NCI-H1436 (cell line): ENCODE measurements at regions not wholly inside any gene's neighbourhood (a gene's known extent, or its start where the extent isn't known, plus 50 kb on each side); places are given as distances from the start of the nearest gene placed in this dataset.
"Not testable (repeated sequence)": the region's sequence is repeated elsewhere in the genome, so short reads cannot be mapped to it uniquely, and the experiment has no call there.

Source experiments
- DNase-seq: peaks from one replicate; lab custom pipeline; 2025; lab: John Stamatoyannopoulos, UW

- DNase-seq, result no peak
Measured at GRCh38 chr2:198293281-198293680, 488.9 kb downstream of the PLCL1 start.

GRCh38 chr2:198289811-198290210 is 485.4 kb downstream of the PLCL1 start:
- no peak for DNase-seq

DNA sequence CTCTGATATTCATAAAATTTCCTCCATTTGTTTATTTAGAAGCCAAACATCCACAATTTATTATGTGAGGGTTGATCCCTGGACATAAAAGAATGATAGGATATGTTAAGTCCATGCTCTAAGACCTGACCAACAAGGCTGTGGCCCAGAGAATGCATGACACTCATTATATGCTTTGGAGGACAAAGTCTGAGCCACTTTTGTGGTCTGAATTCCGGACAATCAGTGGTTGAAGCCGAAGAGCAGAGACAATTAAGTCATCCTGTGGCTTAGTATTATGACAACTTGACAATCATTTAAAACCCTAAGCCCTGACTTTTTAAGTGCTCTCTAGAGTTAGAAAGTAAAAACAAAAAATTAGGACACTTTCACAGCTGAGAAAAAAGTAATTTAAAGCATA is 483.3 kb downstream of the PLCL1 start:
- no peak for DNase-seq

GRCh38 chr2:198285216-198285615 is 480.8 kb downstream of the PLCL1 start:
- no peak for DNase-seq

DNA sequence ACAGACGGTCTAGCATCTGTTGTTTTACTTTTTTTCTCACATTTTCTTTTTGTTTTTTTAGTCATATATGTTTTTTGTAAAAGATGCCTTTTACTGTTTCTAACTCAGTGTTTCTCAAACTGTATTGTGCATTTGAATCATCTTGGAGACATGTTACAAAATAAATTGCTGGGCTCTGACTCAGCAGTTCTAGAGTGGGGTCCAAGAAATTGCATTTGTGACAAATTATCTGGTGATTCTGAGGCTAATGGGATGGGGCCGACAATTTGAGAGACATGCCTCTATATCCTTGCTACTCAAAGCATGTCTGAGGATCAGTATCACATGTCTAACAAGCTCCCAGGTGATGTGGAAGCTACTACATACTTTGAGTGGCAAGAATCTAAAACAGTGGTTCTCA is 478.8 kb downstream of the PLCL1 start:
- DNase-seq, result no peak

DNA sequence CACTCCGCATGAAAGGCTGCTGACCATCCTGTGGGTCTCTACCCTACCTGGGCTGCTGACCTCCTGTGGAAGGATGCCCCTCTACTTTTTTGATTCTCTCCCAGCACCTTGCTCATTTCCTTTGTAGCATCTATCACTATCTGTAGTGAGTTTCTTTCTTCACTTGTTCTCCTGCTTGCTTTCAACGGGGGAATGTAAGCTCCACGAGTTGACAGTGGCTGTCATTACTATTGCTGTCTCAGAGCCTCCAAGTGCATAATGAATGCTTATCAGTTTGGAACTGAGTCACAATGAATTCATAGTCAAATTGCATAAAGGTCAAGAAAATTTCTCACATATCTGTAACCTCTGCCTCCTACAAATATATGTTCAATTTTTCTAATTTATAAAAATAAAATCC is 477.7 kb downstream of the PLCL1 start:
- no peak for DNase-seq

DNA sequence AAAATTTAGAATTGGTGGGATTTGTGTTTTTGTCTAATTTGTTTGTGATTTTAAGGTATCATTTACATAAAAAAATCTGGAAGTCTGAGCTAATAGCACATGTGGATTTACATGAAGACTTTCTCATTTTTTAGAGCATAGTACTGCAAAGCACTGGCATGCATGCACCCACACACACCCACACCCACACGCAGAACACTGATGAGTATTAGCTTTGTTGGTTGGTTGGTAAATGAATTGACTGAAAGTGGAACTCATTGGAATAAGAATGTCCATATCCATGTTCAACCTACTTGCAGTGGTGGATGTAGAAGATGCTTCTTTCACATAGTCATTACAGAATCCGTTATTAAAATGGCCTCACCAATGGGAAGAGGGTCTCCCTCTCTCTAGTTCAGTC is 475.8 kb downstream of the PLCL1 start:
- DNase-seq, result no peak

DNA sequence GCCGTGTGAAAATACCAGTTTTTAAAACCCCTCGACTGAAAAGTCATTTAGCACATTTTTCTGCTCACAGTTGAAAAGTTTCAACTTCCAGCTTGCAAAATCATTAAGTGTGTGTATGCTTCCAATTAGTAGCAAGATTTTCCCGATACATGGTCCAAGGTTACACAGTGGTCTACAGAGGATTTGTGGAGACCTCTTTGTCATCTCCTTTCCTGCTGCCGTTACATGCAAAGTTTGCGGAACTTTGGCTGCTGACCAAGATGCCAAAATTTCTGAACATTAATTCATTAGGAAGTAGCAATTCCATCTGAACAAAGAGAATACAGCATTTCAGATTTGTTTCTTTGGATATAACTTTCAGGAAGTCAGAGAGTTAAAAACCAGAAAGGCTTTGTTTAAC is 474.6 kb downstream of the PLCL1 start:
- no peak for DNase-seq

DNA sequence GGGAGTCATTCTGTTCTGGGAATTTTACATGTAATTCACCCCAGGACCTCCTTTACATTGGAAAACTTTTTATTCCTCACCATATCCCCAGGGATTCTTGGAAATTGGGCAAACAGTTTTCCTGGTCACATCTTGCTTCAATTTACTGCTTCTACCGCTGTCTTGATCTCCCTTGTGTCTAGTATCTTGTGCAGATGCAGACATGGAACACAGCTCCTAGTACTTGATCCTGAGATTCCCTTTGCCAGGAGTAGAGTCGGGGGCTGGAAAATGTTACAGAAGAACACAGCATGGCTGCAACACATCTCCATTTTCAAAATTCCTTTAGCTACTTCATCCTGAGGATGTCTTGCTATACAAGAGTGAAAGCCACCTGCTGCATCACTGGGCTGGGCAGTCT is 472.8 kb downstream of the PLCL1 start:
- DNase-seq, result no peak

DNA sequence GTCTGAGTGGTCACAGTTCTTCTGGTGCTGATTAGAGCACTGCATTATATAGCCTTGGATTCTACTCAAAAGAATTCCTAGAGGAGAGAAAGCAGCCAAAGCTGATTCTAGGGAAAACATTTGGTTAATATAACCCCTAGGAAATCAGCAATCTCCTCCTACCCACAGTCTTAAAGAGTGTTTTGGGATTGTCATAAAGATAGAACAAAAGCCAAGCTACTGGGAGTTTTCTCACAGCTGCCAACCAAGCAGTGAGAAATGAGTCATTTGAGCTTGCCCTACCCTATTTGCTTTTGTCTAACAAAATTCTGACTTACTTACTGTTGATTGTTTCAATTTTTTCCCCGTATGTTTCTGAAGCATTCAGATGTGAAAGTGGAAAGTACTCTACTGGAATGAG is 469.3 kb downstream of the PLCL1 start:
- no peak for DNase-seq

- not testable (repeated sequence) for DNase-seq
Measured at GRCh38 chr2:198270157-198270556, 465.8 kb downstream of the PLCL1 start.

DNA sequence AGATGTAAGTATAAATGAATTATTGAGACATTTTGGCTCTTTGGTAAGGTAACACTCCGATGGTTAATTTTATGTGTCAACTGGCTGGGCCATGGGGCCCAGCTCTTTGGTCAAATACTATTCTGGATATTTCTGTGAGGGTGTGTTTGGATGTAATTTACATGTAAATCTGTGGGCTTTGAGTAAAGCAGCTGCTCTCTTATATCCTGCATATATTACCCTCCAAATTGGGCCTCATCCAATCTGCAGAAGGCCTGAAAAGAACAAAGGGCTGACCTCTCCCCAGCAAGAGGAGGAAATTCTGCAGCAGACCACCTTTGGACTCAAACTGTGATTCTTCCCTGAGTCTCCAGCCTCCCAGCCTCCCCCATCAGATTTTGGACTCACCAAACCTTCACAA is 464.1 kb downstream of the PLCL1 start:
- no peak for DNase-seq

- DNase-seq, result no peak
Measured at GRCh38 chr2:198259496-198259895, 455.1 kb downstream of the PLCL1 start.

DNA sequence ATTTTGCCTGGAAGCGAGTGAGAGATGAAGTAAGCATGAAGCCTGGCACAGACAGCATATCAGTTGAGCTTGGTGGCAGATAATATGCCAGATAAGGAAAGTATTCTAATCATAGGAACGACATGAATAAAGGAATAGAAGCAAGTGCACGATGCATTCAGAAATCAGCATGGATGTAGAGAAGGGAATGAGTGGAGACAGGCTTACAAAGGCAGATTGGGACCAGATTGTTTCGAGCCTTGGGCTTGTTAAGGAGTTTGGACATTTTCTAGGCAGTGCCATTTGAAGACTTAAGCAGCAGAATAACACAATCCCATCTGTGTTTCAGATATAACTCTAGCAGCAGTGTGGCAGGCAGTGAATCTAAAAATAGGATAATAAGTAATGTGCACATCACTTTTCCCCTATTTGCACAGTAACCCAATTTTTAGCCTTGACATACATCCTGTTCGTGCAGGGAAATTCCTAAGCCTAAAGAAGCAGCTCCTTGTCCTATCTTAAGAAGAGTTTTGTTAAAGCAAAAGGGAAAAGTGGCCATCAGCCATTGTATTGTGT is 450.2 kb downstream of the PLCL1 start:
- DNase-seq, result no peak

DNA sequence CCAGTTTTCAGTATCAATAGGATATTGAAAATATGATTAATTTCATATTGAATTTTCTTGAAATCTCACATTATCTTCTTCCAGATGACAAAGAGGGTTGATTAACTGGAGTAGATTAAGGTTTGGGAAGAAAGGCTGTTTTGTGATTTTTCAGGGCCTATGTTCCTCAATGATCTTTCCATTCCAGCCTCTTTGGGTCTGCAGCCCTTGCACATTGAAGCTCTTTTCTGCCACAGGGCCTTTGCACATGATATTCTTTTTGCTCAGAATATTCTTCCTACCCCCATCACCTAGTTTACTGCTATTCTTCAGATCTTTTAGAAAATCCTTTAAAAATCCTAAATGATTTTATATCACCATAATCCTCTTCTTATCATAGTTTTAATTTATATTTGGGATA is 449.6 kb downstream of the PLCL1 start:
- no peak for DNase-seq

DNA sequence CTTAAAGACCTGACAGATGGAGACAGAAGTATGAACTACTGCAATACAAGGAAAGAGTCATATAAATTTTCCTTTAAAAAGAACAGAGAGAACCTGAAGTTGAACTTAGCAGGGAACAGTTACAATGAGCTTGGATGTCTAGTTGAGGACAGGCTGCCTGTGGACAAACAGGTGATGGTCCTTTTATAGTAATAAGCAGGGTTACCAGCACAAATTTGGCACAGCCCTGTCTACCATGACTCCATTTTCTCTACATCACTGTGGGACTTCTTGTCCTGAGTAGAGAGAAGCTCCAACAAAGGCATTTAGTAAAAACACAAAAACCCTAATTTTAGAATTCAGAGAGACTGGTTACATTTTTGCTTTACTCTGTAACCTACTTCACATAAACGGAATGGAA is 448.1 kb downstream of the PLCL1 start:
- DNase-seq, result no peak

DNA sequence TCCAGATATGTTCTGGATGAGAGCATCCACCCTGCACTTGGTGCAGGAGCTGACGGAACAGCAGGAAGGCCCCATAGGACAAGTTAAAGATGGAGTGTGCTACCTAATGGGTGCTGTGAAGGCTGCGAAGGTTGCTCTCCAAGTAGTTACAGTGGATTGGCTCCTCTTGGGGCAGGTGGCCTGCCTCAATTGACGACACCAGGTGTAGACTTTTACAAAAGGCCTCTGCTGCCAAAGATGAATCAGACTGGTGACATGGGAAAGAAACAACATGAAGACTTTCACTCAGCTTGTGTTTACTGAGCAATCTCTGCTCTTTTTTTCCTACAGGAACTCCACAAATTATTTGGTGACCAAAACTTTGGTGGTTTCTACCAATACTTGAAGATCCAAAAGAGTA is 437.7 kb downstream of the PLCL1 start:
- no peak for DNase-seq

DNA sequence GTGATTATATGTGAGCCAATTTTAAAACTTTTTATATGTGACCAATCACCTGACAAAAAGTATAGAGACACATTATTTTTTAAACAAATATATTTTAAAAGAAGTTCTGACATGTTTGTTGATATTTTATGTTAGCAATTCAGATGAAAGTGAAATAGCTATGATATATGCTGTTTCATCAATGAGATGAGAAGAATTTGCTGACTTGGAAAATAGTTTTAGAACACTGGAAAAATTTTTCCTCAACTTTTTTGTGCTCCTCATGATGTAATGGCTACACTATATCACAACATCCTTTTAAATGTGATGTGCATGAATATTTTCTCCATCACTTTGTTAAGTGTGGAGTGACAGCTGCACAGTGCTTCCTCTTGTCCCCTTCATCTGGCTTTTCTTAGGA is 434.0 kb downstream of the PLCL1 start:
- no peak for DNase-seq

GRCh38 chr2:198236338-198236737 is 431.9 kb downstream of the PLCL1 start:
- DNase-seq, result no peak

DNA sequence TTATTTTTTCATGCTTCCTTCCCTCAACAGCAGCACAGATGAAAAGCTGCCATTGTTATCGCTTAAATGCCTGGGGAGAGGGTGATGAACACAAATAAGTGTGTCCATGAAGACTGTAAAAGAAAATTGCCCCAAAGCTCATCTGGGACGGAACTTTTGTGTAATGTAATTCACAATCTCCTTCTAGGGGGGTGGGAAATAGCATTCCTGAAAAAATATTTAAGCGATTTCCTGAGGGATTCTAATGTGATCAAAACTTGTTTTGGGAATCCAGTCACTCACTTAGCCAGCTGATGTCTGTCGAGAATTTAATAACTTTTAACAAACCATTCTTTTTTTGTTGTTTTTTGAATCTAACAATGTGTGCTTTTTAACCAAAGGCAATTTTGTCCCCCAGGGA is 427.9 kb downstream of the PLCL1 start:
- no peak for DNase-seq

- DNase-seq, result no peak
Measured at GRCh38 chr2:198231562-198231961, 427.2 kb downstream of the PLCL1 start.

- DNase-seq, result no peak
Measured at GRCh38 chr2:198220763-198221610, 416.6 kb downstream of the PLCL1 start.

DNA sequence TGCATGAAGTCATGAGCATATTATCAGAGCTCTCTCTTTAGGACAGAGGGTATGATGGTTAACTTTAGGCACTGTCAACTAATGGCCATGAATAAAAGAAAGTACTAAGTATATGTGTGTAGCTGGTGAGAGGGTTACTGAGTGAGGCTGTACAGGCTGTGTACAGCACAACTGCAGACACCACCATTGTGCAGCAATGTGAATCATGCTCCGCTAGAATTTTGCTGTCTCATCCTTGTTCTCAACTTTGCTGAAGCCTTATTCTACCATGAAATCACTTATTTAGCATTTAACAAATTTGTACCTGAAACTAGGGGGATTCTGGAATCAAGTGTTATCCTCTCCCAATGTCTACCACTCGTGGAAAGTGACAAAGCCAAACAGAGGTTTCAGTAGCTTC is 414.9 kb downstream of the PLCL1 start:
- DNase-seq, result no peak

GRCh38 chr2:198214114-198214596 is 409.8 kb downstream of the PLCL1 start:
- DNase-seq, result no peak
